ENCODE measurements at regions not wholly inside any gene's neighbourhood (a gene's known extent, or its start where the extent isn't known, plus 50 kb on each side); places are given as distances from the start of the nearest gene placed in this dataset.

GRCh38 chr7:114791771-114792170 lies 130.1 kb upstream of the MDFIC start:
- no peak for TF ChIP-seq CTCF (IDR thresholded peaks at IDR 0.05)
- no peak for TF ChIP-seq POLR2A (IDR thresholded peaks at IDR 0.05)
